HG02642 (cell line): ENCODE measurements at regions not wholly inside any gene's neighbourhood (a gene's known extent, or its start where the extent isn't known, plus 50 kb on each side); places are given as distances from the start of the nearest gene placed in this dataset.
"Not testable (repeated sequence)": the region's sequence is repeated elsewhere in the genome, so short reads cannot be mapped to it uniquely, and the experiment has no call there.

Experiments used
- ATAC-seq: cut with Tn5 transposase; IDR thresholded peaks from one replicate; pipeline ENCODE4 v1.9.1; 2021; ENCODE audit warnings: mild to moderate bottlenecking; ENCODE audit not compliant: unreplicated experiment, poor library complexity

DNA sequence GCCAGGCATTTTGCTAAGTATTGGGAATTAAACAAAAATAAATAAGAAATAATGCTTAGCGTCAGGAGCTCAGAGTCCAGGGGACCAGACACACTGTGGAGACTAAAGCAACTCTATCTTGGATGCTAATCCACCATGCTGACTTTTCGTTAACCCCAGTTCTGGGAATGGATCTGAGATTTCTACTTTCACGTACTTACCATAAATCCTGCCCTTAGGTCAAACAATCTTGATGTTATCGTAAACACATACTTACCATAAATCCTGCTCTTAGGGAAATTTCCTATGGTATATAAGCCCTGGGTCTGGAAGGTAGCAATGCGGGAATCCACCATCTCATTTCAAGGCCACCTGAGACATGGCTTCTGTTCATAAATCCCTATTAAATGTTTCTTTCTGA, 204.5 kb upstream of the IGFBP7 start:
- ATAC-seq = no peak

DNA sequence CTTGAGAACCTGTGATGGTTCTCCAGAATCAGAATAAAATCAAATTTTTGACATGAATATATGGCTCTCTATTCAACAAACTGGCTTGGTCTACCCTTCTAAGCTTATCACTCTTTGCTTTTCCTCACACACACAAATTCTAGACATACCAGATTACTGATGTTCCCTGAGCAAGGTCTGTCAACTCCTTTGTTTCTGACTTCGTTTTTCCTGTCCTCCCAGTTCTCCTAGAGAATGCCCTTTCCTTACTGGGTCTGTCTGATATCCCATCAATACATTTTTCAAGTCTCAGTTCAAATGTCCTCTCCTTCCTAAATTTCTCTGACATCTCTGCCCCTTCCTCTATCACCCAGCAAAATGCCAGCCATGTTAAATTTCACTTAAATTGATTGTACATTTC, 202.1 kb upstream of the IGFBP7 start:
- no peak for ATAC-seq

DNA sequence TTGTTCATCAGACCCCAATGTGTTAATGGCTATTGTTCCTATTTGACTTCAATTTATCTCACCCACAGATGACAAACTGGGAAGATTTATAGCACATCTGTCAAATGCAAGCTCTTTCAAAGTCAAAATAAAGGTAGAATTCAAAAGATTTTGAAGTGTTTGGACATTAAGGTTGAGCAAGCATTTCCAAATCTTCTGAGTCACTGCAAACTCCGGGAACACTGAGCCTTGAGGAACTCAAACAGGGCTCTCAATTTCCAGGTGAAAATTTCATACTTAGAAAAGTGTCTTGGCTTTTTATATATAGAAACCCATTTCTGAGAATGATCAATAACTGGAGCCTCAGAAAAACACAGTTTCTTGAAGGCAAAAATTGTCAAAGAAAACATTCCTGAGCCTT, 199.5 kb upstream of the IGFBP7 start:
- ATAC-seq = no peak

DNA sequence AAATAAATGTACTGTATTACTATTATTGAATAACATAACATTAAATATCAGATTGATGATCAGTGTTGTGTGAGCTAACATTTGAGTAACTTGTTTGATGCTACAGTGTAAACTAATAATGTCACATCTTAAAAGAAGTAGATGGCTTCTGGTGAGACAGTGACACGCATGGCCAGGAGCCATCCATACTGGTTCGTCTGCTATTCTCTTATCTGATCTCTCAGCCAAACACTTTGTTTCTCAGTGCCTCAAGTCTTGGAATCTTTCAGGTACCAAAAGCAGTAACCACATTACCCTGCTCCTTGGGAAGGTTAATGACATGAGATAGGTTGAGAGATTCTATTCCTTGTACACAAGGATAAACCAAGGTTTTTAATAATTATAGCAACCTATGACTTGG, 198.1 kb upstream of the IGFBP7 start:
- no peak for ATAC-seq

DNA sequence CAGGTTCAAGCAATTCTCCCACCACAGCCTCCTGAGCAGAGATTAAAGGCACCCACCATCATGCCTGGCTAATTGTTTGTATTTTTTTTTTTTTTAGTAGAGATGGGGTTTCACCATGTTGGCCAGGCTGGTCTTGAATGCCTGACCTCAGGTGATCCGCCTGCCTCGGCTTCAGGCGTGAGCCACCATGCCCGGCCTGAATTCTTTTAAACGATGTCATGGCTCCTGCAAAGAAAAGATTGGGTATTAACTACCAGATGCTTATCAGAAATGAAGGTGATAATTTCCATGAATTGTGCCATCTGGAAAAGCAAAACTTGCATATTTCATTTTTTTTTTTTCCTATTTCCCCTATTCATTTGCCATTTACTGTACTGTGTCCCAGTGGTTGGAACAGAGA, 195.7 kb upstream of the IGFBP7 start:
- ATAC-seq = no peak

DNA sequence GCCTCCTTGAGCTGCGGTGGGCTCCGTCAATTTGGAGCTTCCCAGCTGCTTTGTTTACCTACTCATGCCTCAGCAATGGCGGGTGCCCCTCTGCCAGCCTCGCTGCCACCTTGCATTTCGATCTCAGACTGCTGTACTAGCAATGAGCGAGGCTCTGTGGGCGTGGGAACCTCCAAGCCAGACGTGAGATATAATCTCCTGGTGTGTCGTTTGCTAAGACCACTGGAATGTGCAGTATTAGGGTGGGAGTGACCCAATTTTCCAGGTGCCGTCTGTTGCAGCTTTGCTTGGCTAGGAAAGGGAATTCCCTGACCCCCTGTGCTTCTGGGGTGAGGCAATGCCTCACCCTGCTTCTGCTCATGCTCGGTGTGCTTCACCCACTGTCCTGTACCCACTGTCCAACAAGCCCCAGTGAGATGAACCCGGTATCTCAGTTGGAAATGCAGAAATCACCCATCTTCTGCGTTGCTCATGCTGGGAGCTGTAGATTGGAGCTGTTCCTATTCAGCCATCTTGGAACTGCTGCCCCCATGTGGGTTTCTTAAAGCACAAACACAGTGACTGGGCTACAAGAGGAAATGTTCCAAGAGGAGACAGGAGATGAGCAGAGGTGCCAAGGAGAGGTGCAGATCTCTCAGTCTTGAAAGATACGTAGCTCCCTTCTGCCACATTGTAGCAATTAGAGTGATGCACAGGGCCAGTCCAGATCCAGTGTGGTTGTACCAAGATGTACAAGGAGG, 193.0 kb upstream of the IGFBP7 start:
- ATAC-seq = no peak

DNA sequence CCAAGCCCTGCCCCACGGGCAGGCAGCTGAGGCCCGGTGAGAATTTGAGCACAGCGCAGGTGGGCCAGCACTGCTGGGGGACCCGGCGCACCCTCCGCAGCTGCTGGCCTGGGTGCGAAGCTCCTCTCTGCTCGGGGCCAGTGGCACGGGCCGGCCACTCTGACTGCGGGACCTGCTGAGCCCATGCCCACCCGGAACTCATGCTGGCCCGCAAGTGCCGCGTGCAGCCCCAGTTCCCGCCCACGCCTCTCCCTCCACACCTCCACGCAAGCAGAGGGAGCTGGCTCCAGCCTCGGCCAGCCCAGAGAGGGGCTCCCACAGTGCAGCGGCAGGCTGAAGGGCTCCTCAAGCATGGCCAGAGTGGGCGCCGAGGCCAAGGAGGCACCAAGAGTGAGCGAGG, 190.1 kb upstream of the IGFBP7 start:
- ATAC-seq = not testable (repeated sequence)

DNA sequence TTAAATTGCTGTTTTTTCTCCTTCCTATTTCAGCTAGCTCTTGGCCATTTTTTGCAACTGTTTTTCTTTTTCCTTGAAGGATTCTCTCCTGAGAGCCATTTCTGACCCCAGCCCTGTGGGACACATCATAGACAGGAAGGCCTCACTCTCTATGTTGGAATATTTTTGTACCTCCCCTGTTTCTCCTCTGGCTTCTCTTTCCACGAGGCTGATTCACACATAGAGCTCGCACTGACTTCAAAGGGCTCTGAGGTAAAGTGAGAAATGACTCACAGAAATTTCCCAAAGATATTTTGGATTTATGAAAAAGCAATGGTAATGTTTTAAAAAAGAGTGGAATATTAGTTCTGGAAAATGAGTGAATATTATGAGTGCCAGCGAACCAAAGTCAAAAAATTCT, 181.7 kb upstream of the IGFBP7 start:
- ATAC-seq = no peak

DNA sequence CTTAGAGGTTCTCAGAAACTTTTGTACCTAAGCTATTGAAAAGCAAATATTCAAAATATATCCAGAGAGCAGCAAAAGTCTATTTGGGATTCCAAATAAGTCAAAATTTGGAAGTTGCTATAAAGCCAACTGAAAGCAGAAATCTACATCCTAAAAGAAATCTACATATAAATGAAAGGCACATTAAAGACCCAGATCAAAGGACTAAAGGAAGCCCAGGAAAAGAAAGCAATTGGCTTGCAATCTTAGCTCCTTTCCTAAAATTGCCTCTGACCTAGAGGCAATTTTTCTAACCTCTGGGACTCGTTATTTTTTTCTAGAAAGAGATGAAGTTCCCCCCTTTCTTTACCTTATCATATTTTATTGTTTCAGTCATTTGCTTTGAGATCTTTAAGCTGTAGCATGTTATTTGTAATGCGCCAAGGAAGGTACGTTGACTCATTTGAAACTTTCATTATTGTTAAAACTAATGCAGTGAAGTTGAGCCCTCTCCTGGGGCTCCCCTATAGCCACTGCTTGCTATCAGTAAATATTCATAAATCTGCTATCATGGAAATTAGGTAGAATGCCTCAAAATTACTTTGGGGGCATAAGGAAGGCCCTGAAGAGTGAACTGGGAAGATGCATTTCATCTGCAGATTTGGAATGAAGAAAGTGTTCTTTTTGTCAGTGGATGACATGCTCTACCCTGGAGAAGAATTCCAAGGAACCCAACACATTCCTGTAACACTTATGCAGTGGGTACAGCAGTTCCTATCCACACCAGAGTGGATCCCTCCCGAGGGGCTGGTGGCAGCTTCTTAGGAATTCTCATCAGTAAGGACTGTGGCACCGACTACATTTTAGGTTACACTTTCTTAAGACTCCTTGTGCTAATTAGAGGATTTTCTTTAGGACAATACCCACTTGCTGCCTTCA, 177.8 kb upstream of the IGFBP7 start:
- no peak for ATAC-seq

DNA sequence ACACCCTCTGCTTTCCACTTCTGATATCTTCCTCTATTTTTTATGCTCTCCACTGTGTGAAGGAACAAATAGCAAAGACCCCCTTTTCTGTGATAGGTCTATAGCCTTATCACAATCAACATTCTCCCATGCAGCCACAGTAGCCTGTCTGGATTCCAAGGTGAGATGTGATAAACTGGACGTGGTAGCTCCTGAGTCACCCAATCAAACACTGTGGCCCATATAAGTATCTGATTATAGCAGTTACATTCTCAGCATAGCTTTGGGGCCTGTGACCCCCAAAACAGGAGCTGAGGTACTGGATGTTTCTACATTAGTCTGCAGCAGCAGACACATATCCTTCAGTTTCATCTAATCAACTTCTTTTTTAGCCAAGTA, 172.7 kb upstream of the IGFBP7 start:
- ATAC-seq = no peak

DNA sequence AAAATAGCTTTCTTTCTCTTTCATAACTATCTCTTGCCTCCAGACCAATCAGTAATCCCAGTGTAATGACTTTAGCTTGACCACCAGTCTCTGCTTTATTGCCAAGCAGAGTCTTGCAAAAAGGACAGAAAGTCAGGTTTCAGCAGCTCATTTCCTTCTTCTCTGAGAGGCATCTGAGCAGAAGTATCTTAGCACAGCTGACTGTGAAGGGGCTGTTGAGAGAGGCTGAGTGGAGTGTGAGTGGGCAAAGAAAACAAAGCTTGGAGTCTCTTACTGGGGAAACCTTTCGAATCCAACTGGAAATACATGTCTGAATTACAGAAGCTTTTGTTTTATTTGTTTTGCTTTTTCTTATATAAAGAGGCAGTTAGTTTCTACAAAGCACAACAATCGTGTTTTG, 170.3 kb upstream of the IGFBP7 start:
- ATAC-seq = no peak

DNA sequence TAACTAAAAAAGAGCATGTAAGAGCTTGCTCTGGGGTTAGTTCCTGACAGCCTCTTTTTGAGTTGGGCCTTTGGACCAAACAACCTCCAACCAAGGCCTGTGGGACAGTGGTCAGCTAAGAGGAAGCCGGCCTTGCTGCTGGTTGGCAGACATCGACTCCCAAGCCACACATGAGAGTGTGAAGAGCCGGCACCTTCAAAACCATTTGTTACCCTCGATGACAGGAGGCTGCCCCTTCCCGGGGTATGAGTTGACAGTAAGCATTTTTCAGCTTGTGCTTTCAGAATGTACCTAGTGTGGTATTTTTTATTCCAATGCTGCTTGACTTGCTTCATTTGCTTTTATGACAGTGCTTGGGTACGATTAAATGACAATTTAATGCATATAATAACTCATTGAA, 168.6 kb upstream of the IGFBP7 start:
- ATAC-seq = no peak

DNA sequence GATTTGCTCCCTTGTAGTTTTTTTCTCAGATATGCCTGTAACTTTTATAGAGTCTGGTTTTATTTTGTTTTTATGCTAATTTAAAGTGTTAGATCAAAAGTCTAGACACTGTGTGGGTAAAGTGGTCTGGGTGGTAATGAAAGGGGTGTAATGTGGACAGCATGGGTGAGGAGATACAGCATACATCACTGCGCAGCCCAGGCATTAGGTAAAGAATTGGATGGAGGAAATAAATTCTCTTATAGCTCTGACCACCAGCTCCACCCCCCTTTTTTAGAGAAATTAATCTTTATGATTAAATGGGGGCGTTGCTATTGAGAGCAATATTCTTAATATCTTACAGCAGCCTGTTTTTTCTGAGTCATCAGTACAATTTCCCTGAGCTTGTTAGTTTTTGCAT, 163.9 kb upstream of the IGFBP7 start:
- no peak for ATAC-seq

DNA sequence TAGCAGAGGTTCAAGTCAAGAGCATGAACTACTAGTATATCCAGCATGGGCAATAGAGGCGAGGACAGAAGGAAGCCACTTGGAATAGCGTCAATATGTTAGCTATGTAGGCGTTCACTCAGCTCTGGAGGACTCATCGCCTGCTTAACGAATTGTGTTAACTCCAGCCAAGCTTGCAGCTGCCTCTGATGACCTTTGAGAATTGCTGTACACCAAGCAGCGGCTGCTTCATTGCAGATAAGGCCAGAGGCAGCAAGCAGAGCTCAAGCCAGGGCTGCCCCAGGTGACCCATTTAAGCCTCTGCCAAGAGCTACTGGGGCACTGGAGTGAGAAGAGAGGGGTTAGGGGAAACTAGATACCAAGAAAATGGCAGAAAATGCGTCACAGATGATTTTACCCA, 160.2 kb upstream of the IGFBP7 start:
- no peak for ATAC-seq

DNA sequence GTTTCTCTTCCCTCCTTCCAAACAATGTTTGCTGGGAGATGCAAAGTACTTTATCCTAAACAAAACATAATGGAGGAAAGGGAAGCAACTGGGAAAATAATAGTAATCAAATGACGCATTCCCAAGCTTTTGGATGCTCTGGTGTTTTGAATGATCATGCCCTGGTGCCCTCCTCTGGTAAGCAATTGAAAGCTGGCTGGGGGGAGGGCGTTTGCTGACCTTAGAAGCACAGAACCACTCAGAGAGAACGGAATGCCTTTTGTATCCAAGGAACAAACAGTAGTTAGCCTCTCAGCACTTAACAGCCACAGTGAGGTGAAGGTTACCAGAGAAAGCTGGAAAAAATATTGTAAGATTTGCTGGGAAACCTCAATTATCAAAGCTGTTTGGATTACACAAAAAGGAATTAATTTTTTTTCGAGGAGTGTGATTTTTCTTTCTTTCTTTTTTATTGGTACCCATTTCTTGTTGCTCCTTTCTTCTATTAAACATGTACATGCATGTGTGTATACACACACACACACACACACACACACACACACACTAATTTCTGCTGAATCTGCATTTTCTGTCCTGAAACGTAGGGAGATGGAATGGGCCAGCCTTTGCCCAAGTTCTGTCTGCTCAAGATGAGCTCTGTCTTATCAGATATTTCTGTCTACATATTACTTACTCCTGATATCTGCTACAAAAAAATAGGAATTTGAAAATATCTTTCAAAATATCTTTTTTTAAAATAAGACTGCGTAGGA, 155.8 kb upstream of the IGFBP7 start:
- no peak for ATAC-seq

DNA sequence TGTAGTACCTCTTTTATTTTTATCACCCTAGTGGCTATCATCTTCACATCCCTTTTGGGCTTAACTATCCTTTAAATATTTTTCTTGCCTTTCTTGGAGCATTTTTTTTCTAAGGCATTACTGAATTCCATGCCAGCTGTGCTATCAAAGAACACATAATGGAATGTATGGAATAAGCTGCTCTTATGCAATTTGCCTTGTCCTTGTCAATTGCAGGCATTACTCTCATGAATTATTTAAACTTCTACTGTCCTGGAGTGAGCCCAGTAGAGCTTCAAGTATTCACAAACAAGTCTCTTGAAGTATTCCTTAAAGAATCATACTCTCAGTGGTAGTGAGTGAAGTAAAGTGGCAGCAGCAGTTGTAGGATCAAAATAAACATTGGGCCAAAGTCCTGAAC, 144.6 kb upstream of the IGFBP7 start:
- no peak for ATAC-seq

DNA sequence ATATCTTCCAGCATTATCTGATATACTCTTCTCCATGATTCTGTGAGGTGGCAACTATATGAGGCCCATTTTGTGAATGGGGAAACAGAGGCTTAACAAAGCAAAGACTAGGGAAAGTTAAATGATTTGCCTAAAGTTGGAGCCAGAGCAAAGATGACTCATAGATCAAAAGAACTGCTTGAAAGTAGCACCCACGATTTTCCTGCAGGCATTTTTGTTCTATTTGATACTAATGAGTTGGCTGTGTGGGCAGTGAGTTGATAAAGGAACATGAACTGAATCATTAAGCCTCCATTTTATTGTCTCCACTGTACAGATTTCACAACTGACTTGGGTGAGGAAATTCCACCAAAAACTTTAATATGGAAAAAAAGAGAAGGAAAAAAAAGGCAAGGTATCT, 138.9 kb upstream of the IGFBP7 start:
- no peak for ATAC-seq

DNA sequence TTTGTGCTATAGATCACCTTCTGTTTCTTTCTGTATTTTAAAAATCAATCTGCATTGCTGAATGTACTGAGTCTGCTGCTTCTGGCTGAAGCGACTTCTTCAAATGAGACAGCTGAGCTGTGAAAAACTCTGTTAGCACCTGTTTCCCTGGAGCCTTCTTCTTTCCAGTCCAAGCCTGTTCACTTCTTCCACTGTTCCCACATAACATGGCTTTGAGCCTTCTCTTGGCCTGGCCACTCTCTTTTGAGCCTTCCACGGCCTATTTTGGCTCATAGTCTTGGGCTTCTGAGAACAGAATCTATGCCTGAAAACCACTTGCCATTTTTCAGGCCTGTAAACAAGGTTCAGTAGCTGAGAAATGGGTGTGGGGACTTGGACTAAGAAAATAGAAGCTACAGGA, 132.9 kb upstream of the IGFBP7 start:
- ATAC-seq = no peak

DNA sequence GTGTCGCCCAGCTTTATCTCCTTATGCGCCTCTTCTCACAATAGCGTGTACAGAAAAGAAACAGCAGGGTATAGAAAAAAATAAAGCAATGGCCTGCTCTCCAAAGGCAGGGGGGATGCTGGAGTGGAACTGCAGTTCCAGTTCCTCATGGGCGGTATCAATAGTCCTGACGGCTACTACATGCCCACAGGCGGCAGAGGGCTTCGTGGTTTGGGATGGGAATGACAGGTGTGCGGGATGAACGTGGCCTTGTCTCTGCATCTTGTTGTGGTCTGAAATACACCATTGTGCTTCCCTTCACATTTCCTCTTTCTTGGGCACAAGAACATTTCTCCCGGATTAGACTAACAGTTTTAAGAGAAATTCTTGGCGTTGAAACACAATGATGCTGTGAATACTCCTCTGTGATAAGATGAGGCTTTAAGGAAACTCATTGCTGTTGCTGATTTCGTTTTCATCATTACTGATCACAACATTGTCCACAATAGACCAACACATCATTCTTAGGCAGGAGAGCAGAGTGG, 124.1 kb upstream of the IGFBP7 start:
- no peak for ATAC-seq

DNA sequence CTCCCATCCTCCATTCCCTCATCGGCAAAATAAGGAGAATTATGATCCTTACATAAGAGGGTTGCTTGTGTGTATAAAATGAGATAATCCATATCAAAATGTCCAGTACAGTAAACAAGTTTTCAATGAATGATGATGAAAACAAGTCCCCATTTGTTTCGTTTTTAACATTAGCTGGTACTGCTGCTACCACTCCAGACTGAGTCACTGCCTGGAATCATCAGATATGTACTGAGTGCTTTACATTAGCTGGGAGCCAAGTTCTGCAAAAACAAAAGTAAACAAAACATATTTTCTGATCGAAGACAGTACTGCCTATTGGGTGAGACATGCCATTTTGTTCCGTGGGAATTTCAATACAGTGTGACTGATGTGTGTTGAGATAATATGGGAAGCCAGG, 123.2 kb upstream of the IGFBP7 start:
- no peak for ATAC-seq

DNA sequence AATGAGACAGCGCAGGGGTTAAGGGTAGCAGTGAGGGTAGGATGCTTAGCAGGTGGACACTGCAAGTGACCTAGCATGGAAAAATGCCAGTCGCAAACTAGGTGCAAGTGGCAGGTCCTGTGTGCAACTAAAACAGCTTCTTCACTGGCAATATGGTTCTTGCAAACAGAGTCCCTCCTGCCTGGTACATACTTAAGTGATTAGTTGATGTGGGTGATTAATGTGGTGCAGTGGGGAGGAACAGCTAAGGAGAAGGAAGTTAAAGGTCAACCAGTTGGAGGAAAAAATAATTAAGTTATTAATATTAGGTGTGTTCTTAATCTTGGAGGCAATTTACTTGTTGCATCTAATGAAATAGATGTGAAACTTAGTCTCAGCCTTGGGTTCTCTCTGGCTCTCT, 121.6 kb upstream of the IGFBP7 start:
- ATAC-seq = no peak
